SK-N-SH (cell line): ENCODE measurements at regions not wholly inside any gene's neighbourhood (a gene's known extent, or its start where the extent isn't known, plus 50 kb on each side); places are given as distances from the start of the nearest gene placed in this dataset.

Experiments
- CTCF ChIA-PET: fragments of 300-600, 350-600 bp; formaldehyde crosslinking; extraction: SDS; loops from one replicate; lab custom pipeline; 2021; lab: Yijun Ruan, JAX
- POLR2A ChIA-PET: fragments of 350-600 bp; sonication (Branson Sonifier 250); formaldehyde crosslinking; extraction: SDS; loops from one replicate; lab custom pipeline; 2020; ENCODE audit warnings: antibody characterized with exemption, inconsistent platforms; lab: Yijun Ruan, JAX
- DNase-seq: peaks from one replicate; pipeline ENCODE4 v3.0.0; 2012
- H2AFZ ChIP-seq: fragments of 200-600 bp; sonication (generic); 2 replicates; pipeline ENCODE4 v1.8.1; 2016; ENCODE audit warnings: antibody characterized with exemption, mild to moderate bottlenecking, low read depth
- H3F3A ChIP-seq: fragments of 200-600 bp; sonication (generic); replicated peaks from 2 replicates; pipeline ENCODE3; 2016; ENCODE audit warnings: antibody characterized with exemption, mild to moderate bottlenecking; ENCODE audit not compliant: insufficient read depth
- H3K27ac ChIP-seq, 2 experiments: fragments of 200-500 bp in 1 of 2; fragments of 200-600 bp in 1 of 2; sonication (Bioruptor generic) in 1 of 2; sonication (generic), shearing (Covaris generic) in 1 of 2; 2 replicates each; pipeline versions ENCODE4 v1.5.1 to v1.6.1; 2014 to 2016; ENCODE audit warnings: low read depth in 2 of 2, inconsistent platforms in 1 of 2, low read length in 1 of 2, mild to moderate bottlenecking in 1 of 2, mixed read lengths in 1 of 2
- H3K27me3 ChIP-seq: fragments of 200-600 bp; sonication (generic), shearing (Covaris generic); 2 replicates; pipeline ENCODE4 v1.6.1; 2016; ENCODE audit warnings: mixed run types; ENCODE audit not compliant: insufficient read depth
- H3K36me3 ChIP-seq, 2 experiments: fragments of 200-500 bp in 1 of 2; fragments of 200-600 bp in 1 of 2; sonication (Bioruptor generic) in 1 of 2; sonication (generic) in 1 of 2; replicated peaks in 1 of 2; 2 replicates each; pipeline versions ENCODE3 to v1.5.1; 2014 to 2016; ENCODE audit warnings: low read length in 1 of 2, mild to moderate bottlenecking in 1 of 2; ENCODE audit not compliant: insufficient read depth in 2 of 2, control insufficient read depth in 1 of 2
- H3K4me1 ChIP-seq, 2 experiments: fragments of 200-500 bp in 1 of 2; fragments of 200-600 bp in 1 of 2; sonication (Bioruptor generic) in 1 of 2; sonication (generic), shearing (Covaris generic) in 1 of 2; 2 replicates each; pipeline versions ENCODE4 v1.5.1 to v1.6.1; 2014 to 2016; ENCODE audit warnings: low read depth in 1 of 2, low read length in 1 of 2, mixed run types in 1 of 2; ENCODE audit not compliant: insufficient read depth in 2 of 2, control insufficient read depth in 1 of 2
- H3K4me2 ChIP-seq: fragments of 200-600 bp; sonication (generic), shearing (Covaris generic); 2 replicates; pipeline ENCODE4 v1.6.1; 2017; ENCODE audit warnings: mixed run types
- H3K4me3 ChIP-seq, 2 experiments: fragments of 200-500 bp in 1 of 2; fragments of 200-600 bp in 1 of 2; sonication (Bioruptor generic) in 1 of 2; sonication (generic), shearing (Covaris generic) in 1 of 2; 2 replicates each; pipeline versions ENCODE4 v1.5.1 to v1.8.1; 2014 to 2016; ENCODE audit warnings: low read depth in 2 of 2, inconsistent platforms in 1 of 2, low read length in 1 of 2, mild to moderate bottlenecking in 1 of 2, mixed read lengths in 1 of 2, moderate library complexity in 1 of 2
- H3K79me2 ChIP-seq: fragments of 200-600 bp; sonication (generic); 2 replicates; pipeline ENCODE4 v1.8.1; 2017; ENCODE audit warnings: mild to moderate bottlenecking; ENCODE audit not compliant: insufficient read depth
- H3K9ac ChIP-seq: fragments of 200-600 bp; sonication (generic); 2 replicates; pipeline ENCODE4 v1.6.1; 2017; ENCODE audit warnings: mixed run types
- H3K9me2 ChIP-seq: fragments of 200-600 bp; sonication (generic); 2 replicates; pipeline ENCODE4 v1.6.1; 2017; ENCODE audit warnings: mixed run types
- H3K9me3 ChIP-seq: fragments of 200-600 bp; sonication (generic); 2 replicates; pipeline ENCODE4 v1.6.1; 2017; ENCODE audit warnings: mixed run types, mild to moderate bottlenecking, moderate library complexity
- H4K20me1 ChIP-seq: fragments of 200-600 bp; sonication (generic); 2 replicates; pipeline ENCODE4 v1.6.1; 2017; ENCODE audit warnings: mild to moderate bottlenecking, mixed run types; ENCODE audit not compliant: insufficient read depth
- CHD2 ChIP-seq: fragments of 150-350 bp; IDR thresholded peaks from 2 replicates; pipeline ENCODE4 v1.6.1; 2018; ENCODE audit warnings: low read length; ENCODE audit not compliant: partially characterized antibody
- EP300 ChIP-seq, 2 experiments: IDR thresholded peaks; 2 replicates each; pipeline versions ENCODE4 v1.4.0 to v1.6.1; 2012; ENCODE audit warnings: borderline replicate concordance in 1 of 2, low read depth in 1 of 2, low read length in 1 of 2
- EZH2phosphoT487 ChIP-seq: fragments of 200-600 bp; sonication (generic); IDR thresholded peaks from 2 replicates; pipeline ENCODE4 v1.6.1; 2017; ENCODE audit warnings: low read depth, mixed run types, mild to moderate bottlenecking, antibody characterized with exemption, moderate library complexity, borderline replicate concordance
- FOXJ3 ChIP-seq: sonication (generic); formaldehyde crosslinking; IDR thresholded peaks from 2 replicates; pipeline ENCODE4 v1.5.1; 2020; ENCODE audit warnings: mild to moderate bottlenecking, missing genetic modification reagents
- RAD21 ChIP-seq: IDR thresholded peaks from 2 replicates; pipeline ENCODE4 v1.6.1; 2012; ENCODE audit warnings: mild to moderate bottlenecking, low read length
- RXRA ChIP-seq: IDR thresholded peaks from 2 replicates; pipeline ENCODE4 v1.4.0; 2012; ENCODE audit warnings: low read depth, mild to moderate bottlenecking, borderline replicate concordance
- SMC3 ChIP-seq: IDR thresholded peaks from 2 replicates; pipeline ENCODE4 v1.6.1; 2012; ENCODE audit warnings: low read depth, low read length, improper control_type of control experiment
- TAF1 ChIP-seq: IDR thresholded peaks from 2 replicates; pipeline ENCODE4 v1.6.1; 2012; ENCODE audit warnings: low read depth, mild to moderate bottlenecking, low read length, moderate library complexity, borderline replicate concordance
- TCF12 ChIP-seq: IDR thresholded peaks from 2 replicates; pipeline ENCODE4 v1.4.0; 2012
- TEAD4 ChIP-seq: IDR thresholded peaks from 2 replicates; pipeline ENCODE4 v1.4.0; 2012; ENCODE audit warnings: mild to moderate bottlenecking, borderline replicate concordance; ENCODE audit not compliant: insufficient read depth
- YY1 ChIP-seq: IDR thresholded peaks from 2 replicates; pipeline ENCODE4 v1.4.0; 2012; ENCODE audit warnings: low read depth, mild to moderate bottlenecking
- WGBS: methylation state at CpG from one replicate; pipeline ENCODE4 v1.1.6; 2017; ENCODE audit warnings: low lambda C conversion rate; 5-methylcytosine and 5-hydroxymethylcytosine counted together
- TF ChIP-seq, protein P1 (sequence below): IDR thresholded peaks from 2 replicates; pipeline ENCODE4; 2012
- TF ChIP-seq, protein P2 (sequence below): IDR thresholded peaks from 2 replicates; pipeline ENCODE4 v1.6.1; 2012; ENCODE audit warnings: mild to moderate bottlenecking, low read depth, low read length, moderate library complexity
- TF ChIP-seq, protein P3 (sequence below): fragments of 150-350 bp; IDR thresholded peaks from 2 replicates; pipeline ENCODE4 v1.6.1; 2016; ENCODE audit warnings: mild to moderate bottlenecking, low read depth, low read length

DNA sequence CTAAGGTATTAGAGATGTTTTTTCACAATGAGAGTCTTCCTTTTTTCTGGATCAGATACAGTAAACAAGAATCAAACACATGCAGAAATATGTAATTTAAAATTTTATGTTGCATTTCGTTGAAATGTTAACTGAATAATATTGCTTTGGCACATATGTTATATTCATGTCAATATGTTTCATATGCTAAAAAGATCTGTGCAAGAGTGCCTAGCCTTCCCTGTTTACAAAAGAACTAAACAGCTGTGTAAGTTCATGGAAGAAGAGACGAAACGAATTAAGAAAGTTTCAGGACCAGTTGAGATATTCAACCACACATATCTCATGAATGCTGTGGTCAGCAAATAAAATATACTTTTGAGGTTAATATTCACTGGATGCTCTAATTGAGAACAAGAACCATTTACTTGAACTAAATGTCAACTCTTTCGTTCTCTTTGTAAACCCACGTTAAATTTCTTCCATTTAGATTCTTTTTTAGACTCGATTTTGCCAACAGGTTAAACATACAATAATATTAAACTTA, 289.5 kb downstream of the FOXG1 start:
- Histone ChIP-seq H3K9ac (no peak overlapping the region), H3K9me2 (no peaks in the 10 kb centered on the region), H2AFZ (no peak overlapping the region), H3K36me3 (no peaks in the 10 kb centered on the region), H3F3A (no peaks in the 10 kb centered on the region), H4K20me1 (no peaks in the 10 kb centered on the region), H3K27ac (no peak overlapping the region), H3K4me1 (no peaks in the 10 kb centered on the region), H3K9me3 (no peaks in the 10 kb centered on the region), H3K27me3 (no peaks in the 10 kb centered on the region), H3K4me2 (no peak overlapping the region), H3K4me3 (no peak overlapping the region), H3K79me2 (no peaks in the 10 kb centered on the region)
- CTCF ChIA-PET, result no interaction called here
- no peak for DNase-seq
- POLR2A ChIA-PET, result no interaction called here
- under 1% methylated on average over 6 of the region's 6 CpGs for WGBS
- TF ChIP-seq, protein P1, sequence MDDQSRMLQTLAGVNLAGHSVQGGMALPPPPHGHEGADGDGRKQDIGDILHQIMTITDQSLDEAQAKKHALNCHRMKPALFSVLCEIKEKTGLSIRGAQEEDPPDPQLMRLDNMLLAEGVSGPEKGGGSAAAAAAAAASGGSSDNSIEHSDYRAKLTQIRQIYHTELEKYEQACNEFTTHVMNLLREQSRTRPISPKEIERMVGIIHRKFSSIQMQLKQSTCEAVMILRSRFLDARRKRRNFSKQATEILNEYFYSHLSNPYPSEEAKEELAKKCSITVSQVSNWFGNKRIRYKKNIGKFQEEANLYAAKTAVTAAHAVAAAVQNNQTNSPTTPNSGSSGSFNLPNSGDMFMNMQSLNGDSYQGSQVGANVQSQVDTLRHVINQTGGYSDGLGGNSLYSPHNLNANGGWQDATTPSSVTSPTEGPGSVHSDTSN, result no peak
- no peak for TF ChIP-seq TCF12
- TF ChIP-seq SMC3, result no peak
- TF ChIP-seq, protein P2, sequence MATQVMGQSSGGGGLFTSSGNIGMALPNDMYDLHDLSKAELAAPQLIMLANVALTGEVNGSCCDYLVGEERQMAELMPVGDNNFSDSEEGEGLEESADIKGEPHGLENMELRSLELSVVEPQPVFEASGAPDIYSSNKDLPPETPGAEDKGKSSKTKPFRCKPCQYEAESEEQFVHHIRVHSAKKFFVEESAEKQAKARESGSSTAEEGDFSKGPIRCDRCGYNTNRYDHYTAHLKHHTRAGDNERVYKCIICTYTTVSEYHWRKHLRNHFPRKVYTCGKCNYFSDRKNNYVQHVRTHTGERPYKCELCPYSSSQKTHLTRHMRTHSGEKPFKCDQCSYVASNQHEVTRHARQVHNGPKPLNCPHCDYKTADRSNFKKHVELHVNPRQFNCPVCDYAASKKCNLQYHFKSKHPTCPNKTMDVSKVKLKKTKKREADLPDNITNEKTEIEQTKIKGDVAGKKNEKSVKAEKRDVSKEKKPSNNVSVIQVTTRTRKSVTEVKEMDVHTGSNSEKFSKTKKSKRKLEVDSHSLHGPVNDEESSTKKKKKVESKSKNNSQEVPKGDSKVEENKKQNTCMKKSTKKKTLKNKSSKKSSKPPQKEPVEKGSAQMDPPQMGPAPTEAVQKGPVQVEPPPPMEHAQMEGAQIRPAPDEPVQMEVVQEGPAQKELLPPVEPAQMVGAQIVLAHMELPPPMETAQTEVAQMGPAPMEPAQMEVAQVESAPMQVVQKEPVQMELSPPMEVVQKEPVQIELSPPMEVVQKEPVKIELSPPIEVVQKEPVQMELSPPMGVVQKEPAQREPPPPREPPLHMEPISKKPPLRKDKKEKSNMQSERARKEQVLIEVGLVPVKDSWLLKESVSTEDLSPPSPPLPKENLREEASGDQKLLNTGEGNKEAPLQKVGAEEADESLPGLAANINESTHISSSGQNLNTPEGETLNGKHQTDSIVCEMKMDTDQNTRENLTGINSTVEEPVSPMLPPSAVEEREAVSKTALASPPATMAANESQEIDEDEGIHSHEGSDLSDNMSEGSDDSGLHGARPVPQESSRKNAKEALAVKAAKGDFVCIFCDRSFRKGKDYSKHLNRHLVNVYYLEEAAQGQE, result no peak
- no peak for TF ChIP-seq RAD21
- TF ChIP-seq TAF1, result no peak
- no peak for TF ChIP-seq EP300 (IDR thresholded peaks at IDR 0.05; ENCODE audit: borderline replicate concordance in 1 of 2, low read depth in 1 of 2, low read length in 1 of 2)
- TF ChIP-seq RXRA, result no peak
- TF ChIP-seq, protein P3, sequence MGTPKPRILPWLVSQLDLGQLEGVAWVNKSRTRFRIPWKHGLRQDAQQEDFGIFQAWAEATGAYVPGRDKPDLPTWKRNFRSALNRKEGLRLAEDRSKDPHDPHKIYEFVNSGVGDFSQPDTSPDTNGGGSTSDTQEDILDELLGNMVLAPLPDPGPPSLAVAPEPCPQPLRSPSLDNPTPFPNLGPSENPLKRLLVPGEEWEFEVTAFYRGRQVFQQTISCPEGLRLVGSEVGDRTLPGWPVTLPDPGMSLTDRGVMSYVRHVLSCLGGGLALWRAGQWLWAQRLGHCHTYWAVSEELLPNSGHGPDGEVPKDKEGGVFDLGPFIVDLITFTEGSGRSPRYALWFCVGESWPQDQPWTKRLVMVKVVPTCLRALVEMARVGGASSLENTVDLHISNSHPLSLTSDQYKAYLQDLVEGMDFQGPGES, result no peak
- no peak for TF ChIP-seq YY1
- no peak for TF ChIP-seq FOXJ3
- no peak for TF ChIP-seq TEAD4
- TF ChIP-seq EZH2phosphoT487, result no peak
- TF ChIP-seq CHD2, result no peak
